HepG2 (cell line): ENCODE measurements at regions not wholly inside any gene's neighbourhood (a gene's known extent, or its start where the extent isn't known, plus 50 kb on each side); places are given as distances from the start of the nearest gene placed in this dataset.

ENCODE experiments used
- ATAC-seq: fragments of 200-7000 bp; cut with Tn5 transposase; 3 replicates; pipeline ENCODE4 v1.9.1; 2020; ENCODE audit warnings: mild to moderate bottlenecking, moderate library complexity
- BruUV-seq: library from RNA; stranded (reverse); fragments of 400-500 nt; replicated peaks from 2 replicates; lab custom pipeline; 2021; lab: Mats Ljungman, UMichigan
- CTCF ChIA-PET: fragments of 300-600 bp; formaldehyde crosslinking; extraction: SDS; loops from one replicate; lab custom pipeline; 2021; ENCODE audit warnings: low total read pairs, inconsistent platforms, low intra/inter-chr PET ratio; lab: Yijun Ruan, JAX
- POLR2A ChIA-PET: fragments of 350-600 bp; sonication (Branson Sonifier 250); formaldehyde crosslinking; loops from one replicate; lab custom pipeline; 2020; ENCODE audit warnings: antibody characterized with exemption, inconsistent platforms; lab: Yijun Ruan, JAX
- DNase-seq: peaks from one replicate; pipeline ENCODE4 v3.0.0-alpha.2; 2015; ENCODE audit warnings: low spot score
- FAIRE-seq: peaks from 3 replicates; lab custom pipeline; 2011; peaks lifted over from hg19 to GRCh38; lab: Jason Lieb, UNC
- H2AFZ ChIP-seq: one replicate; pipeline ENCODE4 v1.6.1; 2011; ENCODE audit warnings: low read length, inconsistent platforms
- H3K27ac ChIP-seq: fragments of 300-600 bp; 3 replicates; pipeline ENCODE4 v1.8.0; 2011; ENCODE audit warnings: mixed run types, mild to moderate bottlenecking, mixed read lengths, low read length, inconsistent platforms; ENCODE audit not compliant: insufficient read depth; ENCODE audit errors: extremely low read length
- H3K27me3 ChIP-seq, 2 experiments: fragments of 200-600 bp in 1 of 2; 2 replicates in 1 of 2; 3 replicates in 1 of 2; pipeline versions ENCODE4 v1.6.0 to v1.8.0; 2011; ENCODE audit warnings: low read length in 2 of 2, mild to moderate bottlenecking in 2 of 2, moderate library complexity in 2 of 2, inconsistent platforms in 1 of 2; ENCODE audit not compliant: insufficient read depth in 2 of 2, control insufficient read depth in 1 of 2
- H3K36me3 ChIP-seq, 2 experiments: fragments of 200-600 bp in 1 of 2; replicated peaks in 1 of 2; 2 replicates in 1 of 2; 3 replicates in 1 of 2; pipeline versions ENCODE4 v1.5.1 to v1.8.0; 2011; ENCODE audit warnings: low read length in 2 of 2, inconsistent platforms in 1 of 2; ENCODE audit not compliant: insufficient read depth in 2 of 2, control insufficient read depth in 1 of 2
- H3K4me1 ChIP-seq: 2 replicates; pipeline ENCODE4 v1.5.1; 2012; ENCODE audit warnings: low read length, inconsistent platforms; ENCODE audit not compliant: insufficient read depth
- H3K4me2 ChIP-seq: 2 replicates; pipeline ENCODE4 v1.6.0; 2011; ENCODE audit warnings: low read depth, low read length, inconsistent platforms
- H3K4me3 ChIP-seq, 3 experiments: fragments of 200-600 bp in 1 of 3; sonication (generic), shearing (Covaris generic) in 1 of 3; replicated peaks in 1 of 3; 2 replicates each; pipeline ENCODE4 v1.5.1; 2011 to 2016; ENCODE audit warnings: low read length in 3 of 3, inconsistent platforms in 2 of 3, low read depth in 2 of 3, mild to moderate bottlenecking in 2 of 3, control low read depth in 1 of 3, mixed read lengths in 1 of 3; ENCODE audit not compliant: insufficient read depth in 1 of 3
- H3K79me2 ChIP-seq: one replicate; pipeline ENCODE4 v1.6.1; 2011; ENCODE audit warnings: low read length, inconsistent platforms; ENCODE audit not compliant: insufficient read depth
- H3K9ac ChIP-seq: 2 replicates; pipeline ENCODE4 v1.6.0; 2011; ENCODE audit warnings: mild to moderate bottlenecking, low read depth, low read length, inconsistent platforms; ENCODE audit not compliant: insufficient read depth
- H3K9me3 ChIP-seq: 2 replicates; pipeline ENCODE4 v1.5.1; 2012; ENCODE audit warnings: mild to moderate bottlenecking, low read length
- H4K20me1 ChIP-seq: 2 replicates; pipeline ENCODE4 v1.6.0; 2011; ENCODE audit warnings: inconsistent platforms, mild to moderate bottlenecking, low read length, moderate library complexity; ENCODE audit not compliant: insufficient read depth
- BRCA1 ChIP-seq: sonication (generic); formaldehyde crosslinking; IDR thresholded peaks from 2 replicates; pipeline ENCODE4 v1.4.0; 2020; ENCODE audit warnings: missing genetic modification reagents
- CENPX ChIP-seq: sonication (generic); formaldehyde crosslinking; IDR thresholded peaks from 2 replicates; pipeline ENCODE4 v1.9.0; 2021; ENCODE audit warnings: mild to moderate bottlenecking, missing genetic modification reagents, moderate library complexity
- GABPB1 ChIP-seq: IDR thresholded peaks from 2 replicates; pipeline ENCODE4 v1.6.1; 2016; ENCODE audit warnings: mild to moderate bottlenecking, missing genetic modification reagents, moderate library complexity, missing compliant biosample characterization
- GMEB2 ChIP-seq: IDR thresholded peaks from 2 replicates; pipeline ENCODE4 v1.6.1; 2016; ENCODE audit warnings: missing biosample characterization, missing genetic modification reagents, low read depth
- LCORL ChIP-seq, 2 experiments: fragments of 450-650 bp in 1 of 2; sonication (generic) in 1 of 2; formaldehyde crosslinking in 1 of 2; IDR thresholded peaks; 2 replicates each; pipeline versions ENCODE4 v1.5.0 to v1.6.1; 2017 to 2020; ENCODE audit warnings: antibody characterized with exemption in 1 of 2, missing genetic modification reagents in 1 of 2
- NFIC ChIP-seq: IDR thresholded peaks from 2 replicates; pipeline ENCODE4 v1.6.1; 2012; ENCODE audit warnings: mild to moderate bottlenecking, low read length, inconsistent platforms
- NFRKB ChIP-seq: fragments of 450-650 bp; IDR thresholded peaks from 2 replicates; pipeline ENCODE4 v1.6.1; 2017
- PATZ1 ChIP-seq: sonication (generic); formaldehyde crosslinking; IDR thresholded peaks from 2 replicates; pipeline ENCODE4 v1.4.0; 2020; ENCODE audit warnings: missing genetic modification reagents
- RFX5 ChIP-seq: IDR thresholded peaks from 2 replicates; pipeline ENCODE4 v1.6.1; 2011; ENCODE audit warnings: low read depth, low read length, improper control_type of control experiment
- SIN3B ChIP-seq: fragments of 150-350 bp; IDR thresholded peaks from 2 replicates; pipeline ENCODE4 v1.6.1; 2014; ENCODE audit warnings: low read length
- SMARCC2 ChIP-seq: fragments of 450-650 bp; IDR thresholded peaks from 2 replicates; pipeline ENCODE4 v1.6.1; 2017; ENCODE audit warnings: antibody characterized with exemption, mild to moderate bottlenecking
- ZFP82 ChIP-seq: sonication (generic); formaldehyde crosslinking; IDR thresholded peaks from 2 replicates; pipeline ENCODE4 v1.5.1; 2020; ENCODE audit warnings: mild to moderate bottlenecking, missing genetic modification reagents, borderline replicate concordance
- ZNF124 ChIP-seq: sonication (generic); formaldehyde crosslinking; IDR thresholded peaks from 2 replicates; pipeline ENCODE4 v1.4.0; 2020; ENCODE audit warnings: missing genetic modification reagents
- ZNF281 ChIP-seq: sonication (generic); formaldehyde crosslinking; IDR thresholded peaks from 2 replicates; pipeline ENCODE4 v1.4.0; 2020; ENCODE audit warnings: missing genetic modification reagents, borderline replicate concordance
- ZNF3 ChIP-seq: IDR thresholded peaks from 2 replicates; pipeline ENCODE4 v1.7.0; 2017; ENCODE audit warnings: inconsistent platforms
- ZNF597 ChIP-seq: sonication (generic); formaldehyde crosslinking; IDR thresholded peaks from 2 replicates; pipeline ENCODE4 v1.5.0; 2020; ENCODE audit warnings: missing genetic modification reagents
- ZNF75D ChIP-seq: sonication (generic); formaldehyde crosslinking; IDR thresholded peaks from 2 replicates; pipeline ENCODE4 v1.8.1; 2023; ENCODE audit warnings: missing genetic modification reagents, mild to moderate bottlenecking, borderline replicate concordance
- WGBS: methylation state at CpG from one replicate; pipeline ENCODE4 v1.1.6; 2017; ENCODE audit warnings: low lambda C conversion rate; 5-methylcytosine and 5-hydroxymethylcytosine counted together
- in situ Hi-C: cut with HindIII; loops from 2 replicates; pipeline ENCODE4 v1.10.0; 2017; ENCODE audit warnings: low pct_unique_long_range_greater_than_20kb; ENCODE audit not compliant: extremely low pct_ligation_motif_present
- intact Hi-C: fragments of 100-400 bp; cut with micrococcal nuclease; formaldehyde crosslinking; loops from one replicate; pipeline ENCODE4 v1.10.0; 2022; ENCODE audit not compliant: unreplicated experiment

- H3K4me2 ChIP-seq: no peak overlapping the region
- intact Hi-C loops (no loop called here), in situ Hi-C loops (no loop called here)
- no peaks in the 10 kb centered on the region for H3K79me2 ChIP-seq
- H4K20me1 ChIP-seq: no peaks in the 10 kb centered on the region
- WGBS: 2% methylated on average over 3 of the region's 3 CpGs
- FAIRE-seq (no peak), ATAC-seq (no peak), DNase-seq (no peak)
- ChIA-PET POLR2A (no interaction called here), CTCF (no interaction called here)
- no TSS peak for BruUV-seq
- H2AFZ ChIP-seq: no peak overlapping the region
- no peak overlapping the region for H3K9ac ChIP-seq
- no peak overlapping the region for H3K4me3 ChIP-seq
- H3K4me1 ChIP-seq: no peaks in the 10 kb centered on the region
- H3K27ac ChIP-seq: no peak overlapping the region
- no peaks in the 10 kb centered on the region for H3K9me3 ChIP-seq
- H3K36me3 ChIP-seq: no peaks in the 10 kb centered on the region
- no peaks in the 10 kb centered on the region for H3K27me3 ChIP-seq
- TF ChIP-seq ZNF281 (CRISPR knock-in tag) (no peak), GABPB1 (CRISPR knock-in tag) (no peak), ZNF124 (CRISPR knock-in tag) (no peak), ZNF3 (CRISPR knock-in tag) (no peak), SIN3B (no peak), ZNF75D (CRISPR knock-in tag) (no peak), NFRKB (no peak), RFX5 (no peak), LCORL (IDR thresholded peaks at IDR 0.05) (no peak), LCORL (CRISPR knock-in tag; IDR thresholded peaks at IDR 0.05) (no peak), PATZ1 (CRISPR knock-in tag) (no peak), ZNF597 (no peak), SMARCC2 (no peak), BRCA1 (no peak), ZFP82 (CRISPR knock-in tag) (no peak), CENPX (CRISPR knock-in tag) (no peak), GMEB2 (CRISPR knock-in tag) (no peak), NFIC (no peak)
- TF ChIP-seq, all 625 proteins: peak for 0
These were observed 110.2 kb upstream of the ISL1 start for GRCh38 chr5:51273021-51273420.
